A549 (cell line): ENCODE measurements at regions not wholly inside any gene's neighbourhood (a gene's known extent, or its start where the extent isn't known, plus 50 kb on each side); places are given as distances from the start of the nearest gene placed in this dataset.

Experiments used
- ATAC-seq, 2 experiments: fragments of 200-7000 bp in 1 of 2; fragments of >200 bp in 1 of 2; cut with Nextera tagmentation in 1 of 2; cut with Tn5 transposase in 1 of 2; 3 replicates each; pipeline versions ENCODE4 v1.8.0 to v1.9.1; 2018 to 2020; ENCODE audit warnings: mild to moderate bottlenecking in 1 of 2, moderate library complexity in 1 of 2
- CTCF ChIA-PET: fragments of 300-600 bp; sonication (Branson Sonifier 250); formaldehyde crosslinking; extraction: SDS; loops from one replicate; lab custom pipeline; 2021; ENCODE audit warnings: antibody characterized with exemption, inconsistent platforms; lab: Yijun Ruan, JAX
- POLR2A ChIA-PET: fragments of 350-600 bp; formaldehyde crosslinking; extraction: SDS; loops from one replicate; lab custom pipeline; 2021; ENCODE audit warnings: antibody characterized with exemption, inconsistent platforms; lab: Yijun Ruan, JAX
- DNase-seq, 2 experiments: peaks; one replicate each; pipeline versions ENCODE4 v3.0.0 to v3.0.0-alpha.2; 2011 to 2016; ENCODE audit warnings: low read depth in 1 of 2, low spot score in 1 of 2
- FAIRE-seq: peaks from 2 replicates; lab custom pipeline; 2011; peaks lifted over from hg19 to GRCh38; lab: Jason Lieb, UNC
- H3K27ac ChIP-seq, 2 experiments: fragments of >200 bp; sonication (Bioruptor Twin); formaldehyde crosslinking; 3 replicates each; pipeline ENCODE4 v1.5.1; 2016 to 2017
- H3K4me1 ChIP-seq: fragments of >200 bp; sonication (Bioruptor Twin); formaldehyde crosslinking; 3 replicates; pipeline ENCODE4 v1.6.1; 2016
- H3K4me2 ChIP-seq: fragments of >200 bp; sonication (Bioruptor Twin); formaldehyde crosslinking; 3 replicates; pipeline ENCODE4 v1.6.1; 2016
- H3K4me3 ChIP-seq: fragments of >200 bp; sonication (Bioruptor Twin); formaldehyde crosslinking; 3 replicates; pipeline ENCODE4 v1.5.1; 2016
- H3K9me3 ChIP-seq: fragments of >200 bp; sonication (Bioruptor Twin); formaldehyde crosslinking; 3 replicates; pipeline ENCODE4 v1.6.1; 2016
- CBX2 ChIP-seq: fragments of 200-600 bp; sonication (generic); IDR thresholded peaks from 2 replicates; pipeline ENCODE4 v1.6.1; 2016; ENCODE audit warnings: low read depth, mild to moderate bottlenecking, borderline replicate concordance
- CBX8 ChIP-seq: fragments of 200-600 bp; sonication (generic); IDR thresholded peaks from 2 replicates; pipeline ENCODE4 v1.6.1; 2016
- CHD2 ChIP-seq: fragments of 150-350 bp; IDR thresholded peaks from 2 replicates; pipeline ENCODE4 v1.6.1; 2014; ENCODE audit warnings: low read length; ENCODE audit not compliant: partially characterized antibody
- EHF ChIP-seq: fragments of 250-450 bp; sonication (Bioruptor Pico); IDR thresholded peaks from 2 replicates; pipeline ENCODE4 v1.5.0; 2020; ENCODE audit warnings: mild to moderate bottlenecking
- EHMT2 ChIP-seq: fragments of 200-600 bp; sonication (generic); IDR thresholded peaks from 2 replicates; pipeline ENCODE4 v1.6.1; 2016; ENCODE audit warnings: antibody characterized with exemption, low read depth, mild to moderate bottlenecking, moderate library complexity
- ESRRA ChIP-seq: fragments of 150-350 bp; IDR thresholded peaks from 2 replicates; pipeline ENCODE4 v1.6.1; 2014; ENCODE audit warnings: mild to moderate bottlenecking, low read length, borderline replicate concordance
- HDAC2 ChIP-seq: fragments of 200-600 bp; sonication (generic); IDR thresholded peaks from 2 replicates; pipeline ENCODE4 v1.6.1; 2016
- JUN ChIP-seq, 2 experiments: fragments of >200 bp; sonication (Bioruptor Twin); formaldehyde crosslinking; IDR thresholded peaks; 2 replicates in 1 of 2; 3 replicates in 1 of 2; pipeline ENCODE4 v1.6.1; 2016 to 2017
- KDM1A ChIP-seq: fragments of 200-600 bp; sonication (generic); IDR thresholded peaks from 2 replicates; pipeline ENCODE4 v1.6.1; 2016; ENCODE audit warnings: low read depth, mild to moderate bottlenecking
- MYC ChIP-seq: IDR thresholded peaks from 2 replicates; pipeline ENCODE4 v1.6.1; 2012; ENCODE audit warnings: mild to moderate bottlenecking, inconsistent platforms, low read length, improper control_type of control experiment, borderline replicate concordance
- NFE2L2 ChIP-seq: fragments of 150-350 bp; conservative IDR thresholded peaks from 2 replicates; pipeline ENCODE4 v1.6.1; 2014; ENCODE audit warnings: low read length
- NPAS2 ChIP-seq: fragments of 250-450 bp; sonication (Bioruptor Pico); IDR thresholded peaks from 2 replicates; pipeline ENCODE4 v1.8.0; 2022; ENCODE audit warnings: mild to moderate bottlenecking, moderate library complexity, borderline replicate concordance
- NR3C1 ChIP-seq: fragments of >200 bp; sonication (Bioruptor Twin); formaldehyde crosslinking; IDR thresholded peaks from 3 replicates; pipeline ENCODE4 v1.6.1; 2017
- POLR2A ChIP-seq: IDR thresholded peaks from 2 replicates; pipeline ENCODE4 v1.6.1; 2012; ENCODE audit warnings: mild to moderate bottlenecking, low read length
- POLR2AphosphoS2 ChIP-seq: conservative IDR thresholded peaks from 2 replicates; pipeline ENCODE4 v1.6.1; 2012; ENCODE audit warnings: low read length, improper control_type of control experiment, inconsistent platforms
- TFCP2L1 ChIP-seq: fragments of 250-450 bp; sonication (Bioruptor Pico); IDR thresholded peaks from 2 replicates; pipeline ENCODE4 v1.5.0; 2021; ENCODE audit warnings: mild to moderate bottlenecking
- ZFP36 ChIP-seq: fragments of 450-650 bp; IDR thresholded peaks from 2 replicates; pipeline ENCODE4 v1.6.1; 2014; ENCODE audit warnings: borderline replicate concordance; ENCODE audit not compliant: partially characterized antibody
- WGBS: methylation state at CpG from one replicate; pipeline ENCODE4 v1.1.6; 2017; ENCODE audit errors: missing lambda C conversion rate; 5-methylcytosine and 5-hydroxymethylcytosine counted together
- TF ChIP-seq, protein P1 (sequence below): fragments of 150-350 bp; IDR thresholded peaks from 2 replicates; pipeline ENCODE4 v1.6.1; 2014; ENCODE audit warnings: low read depth, mild to moderate bottlenecking, low read length
- TF ChIP-seq, protein P2 (sequence below): IDR thresholded peaks from 2 replicates; pipeline ENCODE4 v1.6.1; 2012

DNA sequence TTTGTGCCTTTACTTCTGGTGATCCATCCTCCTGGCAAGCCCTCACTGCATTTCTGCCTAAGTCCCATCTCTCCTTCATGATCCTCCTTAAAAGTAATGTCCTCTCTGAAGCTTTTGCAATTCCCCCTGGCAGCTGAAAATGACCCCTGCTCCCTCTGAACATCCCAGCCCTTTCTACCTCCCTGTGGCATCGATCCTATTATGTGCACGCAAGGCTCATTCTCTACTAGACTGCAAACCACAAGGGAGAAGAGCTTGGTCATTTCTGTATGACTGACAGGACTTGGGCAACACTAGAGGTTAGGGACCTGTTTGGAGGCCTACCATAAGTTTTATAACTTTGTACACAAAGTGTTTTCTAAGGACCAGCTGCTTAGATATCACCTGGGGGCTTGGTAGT is 50.8 kb upstream of the RAP2C start:
- Histone ChIP-seq H3K4me2 (no peak overlapping the region), H3K4me1 (no peaks in the 10 kb centered on the region), H3K9me3 (no peaks in the 10 kb centered on the region), H3K27ac (no peak overlapping the region), H3K4me3 (no peak overlapping the region)
- ChIA-PET POLR2A (no interaction called here), CTCF (interaction anchor here (1.9 kb wide), 1 partner anchor 23 kb away, joined by 5 read pairs; no protein-coding TSS in a partner anchor)
- ATAC-seq (no peak), DNase-seq (no peak), FAIRE-seq (no peak)
- 71% methylated on average over 2 of the region's 2 CpGs for WGBS
- TF ChIP-seq, protein P1, sequence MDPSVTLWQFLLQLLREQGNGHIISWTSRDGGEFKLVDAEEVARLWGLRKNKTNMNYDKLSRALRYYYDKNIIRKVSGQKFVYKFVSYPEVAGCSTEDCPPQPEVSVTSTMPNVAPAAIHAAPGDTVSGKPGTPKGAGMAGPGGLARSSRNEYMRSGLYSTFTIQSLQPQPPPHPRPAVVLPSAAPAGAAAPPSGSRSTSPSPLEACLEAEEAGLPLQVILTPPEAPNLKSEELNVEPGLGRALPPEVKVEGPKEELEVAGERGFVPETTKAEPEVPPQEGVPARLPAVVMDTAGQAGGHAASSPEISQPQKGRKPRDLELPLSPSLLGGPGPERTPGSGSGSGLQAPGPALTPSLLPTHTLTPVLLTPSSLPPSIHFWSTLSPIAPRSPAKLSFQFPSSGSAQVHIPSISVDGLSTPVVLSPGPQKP = no peak
- TF ChIP-seq TFCP2L1 (CRISPR knock-in tag) (no peak), NPAS2 (no peak), HDAC2 (no peak), CBX8 (no peak), EHF (CRISPR knock-in tag) (no peak), ZFP36 (no peak), MYC (no peak), JUN (IDR thresholded peaks at IDR 0.05) (no peak), POLR2A (no peak), CBX2 (no peak), KDM1A (no peak), NFE2L2 (no peak), CHD2 (no peak), NR3C1 (no peak), POLR2AphosphoS2 (no peak), EHMT2 (no peak), ESRRA (no peak)
- TF ChIP-seq, protein P2, sequence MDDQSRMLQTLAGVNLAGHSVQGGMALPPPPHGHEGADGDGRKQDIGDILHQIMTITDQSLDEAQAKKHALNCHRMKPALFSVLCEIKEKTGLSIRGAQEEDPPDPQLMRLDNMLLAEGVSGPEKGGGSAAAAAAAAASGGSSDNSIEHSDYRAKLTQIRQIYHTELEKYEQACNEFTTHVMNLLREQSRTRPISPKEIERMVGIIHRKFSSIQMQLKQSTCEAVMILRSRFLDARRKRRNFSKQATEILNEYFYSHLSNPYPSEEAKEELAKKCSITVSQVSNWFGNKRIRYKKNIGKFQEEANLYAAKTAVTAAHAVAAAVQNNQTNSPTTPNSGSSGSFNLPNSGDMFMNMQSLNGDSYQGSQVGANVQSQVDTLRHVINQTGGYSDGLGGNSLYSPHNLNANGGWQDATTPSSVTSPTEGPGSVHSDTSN = no peak
